GM18520 (cell line): ENCODE measurements at regions not wholly inside any gene's neighbourhood (a gene's known extent, or its start where the extent isn't known, plus 50 kb on each side); places are given as distances from the start of the nearest gene placed in this dataset.

Source experiments
- ATAC-seq: cut with Tn5 transposase; IDR thresholded peaks from one replicate; pipeline ENCODE4 v1.9.1; 2021; ENCODE audit not compliant: unreplicated experiment

DNA sequence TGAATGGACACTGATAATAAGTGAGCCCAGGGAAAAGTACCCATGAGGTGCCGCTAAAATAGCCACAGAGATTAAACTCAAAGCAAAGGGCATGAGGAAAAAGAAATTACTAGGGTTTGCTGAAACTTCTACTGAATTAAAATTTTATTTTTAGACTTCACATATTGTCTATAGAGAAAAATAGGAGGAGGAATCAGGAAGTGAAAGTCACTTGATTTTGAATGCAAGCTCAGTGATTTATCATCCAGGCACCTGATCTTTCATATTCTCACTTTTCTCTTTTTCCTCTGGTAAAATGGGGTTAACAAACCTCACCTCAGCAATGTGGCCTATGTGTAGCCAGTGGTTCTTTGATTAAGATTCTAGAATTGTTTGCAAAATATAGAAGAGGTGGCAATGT lies 479.8 kb downstream of the BCL11B start:
- ATAC-seq: no peak

DNA sequence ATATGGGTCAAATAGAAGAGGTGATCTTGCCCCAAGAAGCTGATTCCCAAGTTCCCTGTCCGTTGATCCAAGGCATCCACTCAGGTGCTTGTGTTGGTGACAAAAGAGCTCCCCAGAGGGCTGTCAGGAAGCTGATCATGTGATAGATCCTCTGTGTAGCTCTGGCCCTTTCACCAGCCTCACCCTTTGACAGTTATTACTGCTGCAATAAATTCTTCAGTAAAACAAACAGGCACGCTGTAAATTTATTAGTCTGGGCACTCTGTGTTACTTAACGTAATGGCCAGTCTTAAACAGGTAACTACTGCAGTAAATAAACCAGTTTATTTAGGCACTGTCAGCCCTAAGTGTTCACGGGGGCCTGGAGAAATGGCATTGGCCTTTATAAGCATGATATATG lies 473.9 kb downstream of the BCL11B start:
- no peak for ATAC-seq

DNA sequence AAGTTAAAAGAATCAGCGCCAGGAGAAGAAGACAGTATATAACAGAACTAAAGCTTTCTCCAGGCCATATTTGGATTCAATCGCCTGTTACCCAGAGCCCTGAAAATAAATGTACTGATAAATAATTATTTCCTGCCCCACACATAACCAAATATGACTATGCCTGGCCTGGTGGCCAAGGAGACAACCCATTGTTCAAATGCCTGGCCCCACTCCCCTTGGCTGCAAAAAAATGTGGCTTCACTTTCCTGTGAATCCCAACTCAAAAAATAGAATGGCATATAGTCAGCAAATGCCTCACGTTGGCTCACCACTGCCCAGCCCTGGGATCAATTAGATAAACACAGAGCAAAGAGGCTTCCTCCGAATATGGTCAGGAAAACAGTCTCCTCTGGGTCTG lies 472.1 kb downstream of the BCL11B start:
- ATAC-seq: no peak

DNA sequence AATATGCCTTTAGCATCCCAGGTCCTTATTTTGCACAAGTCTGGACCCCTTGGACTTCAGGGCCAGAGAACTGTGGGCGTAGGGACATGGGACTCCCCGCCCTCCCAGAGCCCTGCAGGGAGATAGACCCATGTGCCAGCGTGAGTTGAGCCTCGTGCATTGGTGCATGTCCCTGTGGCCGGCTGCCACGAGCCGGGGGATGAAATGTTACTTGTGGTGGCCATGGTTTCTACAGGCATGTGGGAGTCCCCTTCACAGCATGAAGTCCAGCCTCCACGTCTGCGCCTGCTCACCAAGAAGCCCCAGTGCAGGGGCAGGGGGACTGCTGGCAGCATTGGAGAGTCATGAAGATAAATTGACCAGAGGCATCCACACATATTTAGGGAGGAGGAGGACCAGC lies 470.0 kb downstream of the BCL11B start:
- ATAC-seq: no peak

DNA sequence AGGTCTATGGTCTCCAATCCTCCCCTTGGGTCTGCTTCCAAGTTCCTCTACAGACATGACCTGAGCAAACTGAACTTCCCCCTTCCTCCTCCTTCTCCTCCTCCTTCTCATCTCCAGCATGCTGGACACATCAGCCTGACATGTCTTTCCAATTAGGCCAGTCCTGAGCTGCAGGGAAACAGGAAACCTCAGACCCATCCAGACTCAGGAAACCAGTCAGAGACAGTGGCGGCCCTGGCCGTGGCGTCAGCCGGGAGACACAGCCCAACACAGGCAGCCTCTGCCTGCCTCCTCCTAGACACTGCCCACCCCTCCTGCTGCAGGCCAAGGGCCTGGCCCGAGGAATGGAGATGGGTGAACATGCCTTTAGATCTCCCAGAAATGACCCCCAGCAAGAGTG lies 468.8 kb downstream of the BCL11B start:
- ATAC-seq: no peak

DNA sequence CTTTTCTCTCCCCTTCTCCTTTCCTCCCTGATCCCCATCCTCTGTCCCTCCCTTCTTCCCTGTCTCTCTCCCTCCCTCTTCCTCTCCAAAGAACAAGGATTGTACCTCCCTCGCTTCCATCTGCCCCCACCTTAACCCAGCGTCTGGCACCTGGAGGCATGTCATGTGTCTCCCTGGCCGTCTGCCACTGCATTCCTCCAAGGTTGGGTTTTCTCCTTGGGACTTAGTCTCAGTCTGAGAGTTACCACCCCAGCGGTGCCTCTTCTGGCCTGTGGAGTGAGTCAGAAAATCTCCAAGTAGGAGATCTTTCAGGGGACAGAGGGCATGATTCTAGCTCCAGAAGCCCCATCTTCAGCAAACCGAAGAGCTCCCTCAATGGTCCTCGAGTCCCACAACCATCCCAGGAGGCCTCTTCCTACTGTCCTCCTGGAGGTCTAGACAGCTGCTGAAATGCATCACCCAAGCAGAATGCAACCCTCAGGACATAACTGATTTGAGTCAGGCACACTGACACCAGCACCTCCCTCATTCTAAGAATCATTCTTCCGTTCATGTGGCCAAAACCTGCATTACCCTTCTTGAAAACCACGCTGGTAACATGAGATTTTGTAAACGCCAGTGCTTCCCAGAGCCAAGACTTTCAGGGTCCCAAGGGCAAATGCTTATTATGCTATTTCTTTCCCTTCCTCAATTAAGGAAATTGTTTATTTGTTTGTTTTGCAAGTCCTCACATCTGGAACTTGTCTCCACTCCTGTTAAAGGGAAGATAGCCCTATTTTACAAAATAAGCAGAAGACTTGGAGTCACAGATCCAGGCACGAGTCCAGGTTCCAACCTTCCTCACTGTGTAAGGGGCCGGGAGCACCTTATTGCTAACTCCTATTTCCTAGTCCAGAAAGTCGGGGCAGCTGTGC lies 463.2 kb downstream of the BCL11B start:
- ATAC-seq: no peak

DNA sequence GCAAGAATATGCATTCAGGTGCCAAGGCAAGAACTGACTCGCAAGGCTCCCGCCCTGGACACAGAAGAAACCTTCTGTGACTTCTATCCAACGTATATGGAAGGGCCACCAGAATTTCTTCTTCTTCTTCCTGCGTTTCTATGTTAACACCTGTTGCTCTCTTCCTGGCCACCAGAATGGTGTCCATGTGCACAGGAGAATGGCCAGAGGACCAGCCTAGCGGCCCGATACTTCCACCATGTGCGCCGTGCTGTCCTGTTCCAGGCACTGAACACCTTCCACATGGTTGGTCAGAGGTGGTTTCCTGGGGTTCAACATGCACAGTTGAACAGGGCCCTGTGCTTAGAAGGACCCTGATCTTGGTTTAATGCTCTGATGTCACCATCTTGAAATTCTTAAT lies 455.8 kb downstream of the BCL11B start:
- ATAC-seq: no peak

DNA sequence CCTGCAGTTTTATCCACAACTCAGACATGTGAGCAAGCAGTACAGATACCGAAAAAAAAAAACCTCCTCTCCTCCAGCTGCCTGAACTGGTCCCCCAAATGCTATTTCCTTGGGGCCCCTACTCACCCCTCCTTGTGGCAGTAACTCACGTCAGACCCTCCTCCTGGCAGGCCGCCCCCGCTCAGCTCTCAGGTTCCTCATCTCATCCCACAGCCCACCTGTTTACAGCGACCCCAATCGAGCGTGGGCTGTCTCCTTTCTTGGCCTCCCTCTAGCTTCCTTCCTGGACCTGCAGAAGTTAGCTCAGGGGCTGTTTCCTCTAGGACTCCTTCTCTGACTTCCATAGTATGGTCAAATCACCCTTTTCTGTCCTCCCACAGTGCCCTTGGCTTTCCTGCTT lies 455.3 kb downstream of the BCL11B start:
- ATAC-seq: no peak

DNA sequence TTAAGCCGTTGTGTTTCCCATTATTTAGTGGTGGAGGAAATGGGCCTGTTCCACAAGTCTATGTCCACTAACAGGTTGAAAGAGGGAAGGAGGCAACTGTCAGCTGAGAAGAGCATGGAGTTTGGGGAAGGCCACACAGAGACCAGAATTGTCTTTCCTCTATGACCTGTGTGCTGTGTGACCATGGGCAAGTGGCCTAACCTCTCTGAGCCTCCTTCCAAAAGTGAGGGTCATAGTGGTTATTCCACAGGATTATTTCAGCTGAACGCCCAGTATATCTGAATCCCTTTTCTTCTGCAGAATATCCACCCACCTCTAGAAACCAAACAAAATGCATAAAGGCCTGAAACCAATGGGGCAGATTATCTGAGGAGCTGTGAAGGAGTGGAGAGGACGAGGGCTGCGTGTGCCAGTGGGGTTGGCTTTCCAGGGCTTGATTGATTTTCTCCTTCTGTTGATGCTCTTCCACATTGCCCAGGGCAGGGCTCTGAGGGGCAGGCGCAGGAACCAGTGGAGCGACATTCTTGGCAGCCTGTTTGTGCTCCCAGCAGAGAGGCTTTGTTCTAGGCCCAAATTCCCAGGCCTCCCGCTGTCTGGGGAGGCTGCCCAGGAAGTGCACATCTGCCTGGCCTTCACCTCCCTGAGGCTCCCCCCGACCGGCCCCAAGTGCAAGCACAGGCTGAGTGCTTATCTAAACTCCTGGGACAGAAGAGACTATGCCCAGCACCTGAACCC lies 452.7 kb downstream of the BCL11B start:
- ATAC-seq: no peak

DNA sequence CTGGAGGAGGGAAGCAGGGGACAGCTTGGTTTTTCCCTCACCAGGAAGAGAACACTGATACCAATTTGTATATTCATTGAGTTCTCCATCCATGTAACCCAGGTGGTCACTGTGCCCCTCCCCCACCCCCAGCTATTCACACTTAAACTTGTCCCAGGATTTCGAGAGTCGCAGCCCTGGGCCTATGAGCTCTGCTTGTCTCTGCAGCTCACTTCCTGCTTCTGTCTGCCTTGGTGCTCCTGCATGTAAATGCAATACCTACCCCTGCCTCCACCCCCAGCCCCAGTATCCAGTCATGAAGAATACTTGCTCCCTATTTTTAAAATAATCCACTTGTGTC lies 452.2 kb downstream of the BCL11B start:
- no peak for ATAC-seq

DNA sequence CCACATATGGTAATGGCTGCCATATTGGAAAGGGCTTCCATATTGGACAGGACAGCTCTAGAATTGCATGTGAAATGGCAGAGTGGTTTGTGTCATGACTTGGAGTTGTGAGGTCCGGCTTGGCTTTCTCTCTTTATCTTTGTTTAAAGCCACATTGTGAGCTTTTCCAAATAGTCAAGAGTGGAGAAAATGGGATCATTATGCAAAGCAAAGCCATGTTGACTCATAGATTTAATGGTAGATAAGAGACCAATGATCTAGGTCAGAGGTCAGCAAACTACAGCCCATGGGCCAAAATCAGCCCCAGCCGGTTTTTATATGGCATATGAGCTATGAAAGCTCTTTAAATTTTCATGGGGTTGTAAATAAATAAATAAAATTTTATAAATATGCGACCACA lies 449.1 kb downstream of the BCL11B start:
- ATAC-seq: no peak

DNA sequence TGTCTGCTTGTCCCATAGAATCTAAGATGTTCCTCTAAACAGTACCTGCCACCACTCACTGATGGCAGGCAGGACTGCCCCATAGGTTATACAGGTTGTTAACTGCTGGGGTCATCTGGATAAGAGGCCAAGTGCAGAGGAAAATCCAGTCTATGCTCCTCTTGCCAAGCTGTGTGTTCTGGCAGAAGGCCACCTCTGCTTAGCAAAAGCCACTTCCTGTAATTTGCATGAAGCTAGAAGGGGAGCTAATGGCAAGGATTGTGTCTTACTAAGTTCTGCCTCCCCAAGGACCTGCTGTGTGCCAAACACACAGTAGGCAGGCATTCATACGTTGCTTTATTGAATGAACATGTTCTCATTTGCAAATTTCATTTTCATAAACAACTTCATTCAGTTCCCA lies 445.4 kb downstream of the BCL11B start:
- ATAC-seq: no peak

DNA sequence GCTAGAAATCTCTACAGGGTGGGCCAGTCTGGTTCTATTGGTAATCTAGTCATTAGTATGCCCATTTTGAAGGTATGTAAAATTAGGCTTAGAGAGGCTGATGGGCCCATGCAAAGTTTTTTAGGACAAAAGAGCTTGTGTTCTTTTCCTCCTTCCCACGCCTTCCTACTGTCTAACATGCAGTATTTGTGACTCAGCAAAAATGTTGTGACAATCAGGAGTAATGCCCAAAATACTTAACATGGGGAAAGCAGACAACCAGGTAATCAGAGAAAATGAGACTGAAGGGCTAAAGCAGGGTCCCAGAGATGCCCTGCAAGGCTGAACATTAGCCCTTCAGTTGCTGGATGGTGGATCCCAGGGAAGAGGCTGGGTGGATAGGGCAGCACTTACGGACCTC lies 437.9 kb downstream of the BCL11B start:
- ATAC-seq: no peak

DNA sequence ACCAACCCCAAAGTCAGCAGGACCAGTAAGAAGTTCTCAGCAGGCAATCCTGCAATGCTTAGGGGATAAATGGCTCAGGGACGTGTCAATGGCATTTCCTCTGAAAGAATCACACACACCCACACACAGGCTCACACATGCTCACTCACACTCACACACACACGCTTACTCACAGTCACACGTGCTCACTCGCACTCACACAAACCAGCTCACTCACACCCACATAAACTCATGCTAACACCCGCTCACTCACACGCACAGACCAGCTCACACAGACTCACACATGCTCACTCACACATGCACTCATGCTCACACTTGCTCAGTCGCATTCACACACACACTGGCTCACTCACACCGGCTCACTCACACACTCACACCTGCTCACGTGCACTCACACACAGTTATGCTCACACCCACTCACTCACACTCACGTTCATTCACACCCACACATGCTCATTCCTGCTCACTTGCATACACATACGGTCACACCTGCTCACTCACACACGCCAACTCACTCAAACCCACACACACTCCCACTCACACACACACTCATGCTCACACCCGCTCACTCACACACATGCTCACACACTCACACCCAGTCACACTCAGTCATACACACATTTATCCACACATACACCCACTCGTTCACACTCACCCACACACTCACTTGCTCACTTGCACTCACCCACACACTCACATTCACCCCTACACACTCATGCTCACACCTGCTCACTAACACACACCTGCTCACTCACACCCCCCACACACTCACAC lies 436.8 kb downstream of the BCL11B start:
- ATAC-seq: no peak

DNA sequence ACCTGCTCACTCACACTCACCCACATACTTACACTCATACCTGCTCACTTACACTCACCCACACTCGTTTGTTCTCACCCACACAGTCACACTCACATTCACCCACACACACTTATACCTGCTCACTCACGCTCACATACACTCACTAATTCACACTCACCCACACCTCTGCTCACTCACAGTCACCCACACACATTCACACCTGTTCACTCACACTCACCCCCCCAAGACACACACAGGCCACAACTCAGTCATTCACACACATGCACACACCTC lies 436.2 kb downstream of the BCL11B start:
- ATAC-seq: no peak

DNA sequence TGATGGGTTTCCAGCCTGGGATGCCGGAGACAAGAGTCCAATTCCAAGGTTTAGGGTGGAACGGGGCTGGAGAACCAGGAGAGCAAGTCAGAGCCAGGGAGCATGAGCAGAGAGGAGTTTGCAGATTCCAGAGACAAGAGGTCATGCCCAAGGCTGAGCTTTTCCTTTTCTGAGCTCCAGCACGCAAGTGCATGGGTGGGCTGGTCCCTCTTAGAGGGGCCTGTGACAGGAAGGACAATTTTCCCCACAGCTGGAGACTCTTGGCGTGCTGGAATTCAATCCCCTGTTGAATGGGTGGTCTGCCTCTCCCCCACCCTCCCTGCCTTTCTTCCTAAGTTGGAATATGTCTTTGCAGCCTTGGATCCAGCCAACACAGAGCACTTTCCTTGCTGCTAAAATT lies 431.9 kb downstream of the BCL11B start:
- ATAC-seq: no peak

DNA sequence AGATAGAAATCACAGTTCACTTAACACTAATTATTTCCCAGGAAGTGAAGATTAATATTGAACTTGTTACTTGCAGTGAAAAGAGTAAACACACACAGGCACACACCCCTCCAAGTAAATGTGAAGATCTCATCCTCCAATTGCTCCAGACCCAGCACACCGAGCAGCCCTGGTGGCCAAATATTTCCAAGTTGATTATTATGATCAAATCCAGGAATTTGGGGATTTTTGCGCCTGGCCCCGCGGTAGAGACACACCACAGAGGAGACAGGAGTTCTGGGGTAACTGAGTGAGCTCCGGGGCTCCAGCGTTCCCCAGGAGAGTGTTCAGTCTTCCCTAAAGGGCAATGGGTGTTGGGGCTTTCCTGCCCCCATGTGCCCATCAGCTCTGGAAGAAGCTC lies 431.5 kb downstream of the BCL11B start:
- no peak for ATAC-seq

DNA sequence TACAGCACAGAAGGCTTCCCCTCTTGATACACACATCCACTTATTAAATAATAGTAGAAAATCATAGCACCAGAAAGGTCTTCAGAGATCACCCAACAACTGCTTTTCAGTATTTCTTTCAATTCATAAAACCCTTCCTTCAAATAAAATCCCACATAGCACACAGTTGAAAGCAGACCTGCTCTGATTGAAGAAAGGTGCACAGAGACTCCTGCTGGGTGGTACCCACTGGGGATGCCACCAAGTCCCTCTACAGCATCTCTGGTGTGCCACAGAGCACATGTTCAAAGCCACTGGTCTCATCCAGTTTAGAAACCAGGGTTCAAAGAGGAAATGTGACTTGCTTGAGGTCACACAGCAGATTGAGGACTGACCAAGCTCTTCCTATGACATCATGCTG lies 427.5 kb downstream of the BCL11B start:
- ATAC-seq: no peak

DNA sequence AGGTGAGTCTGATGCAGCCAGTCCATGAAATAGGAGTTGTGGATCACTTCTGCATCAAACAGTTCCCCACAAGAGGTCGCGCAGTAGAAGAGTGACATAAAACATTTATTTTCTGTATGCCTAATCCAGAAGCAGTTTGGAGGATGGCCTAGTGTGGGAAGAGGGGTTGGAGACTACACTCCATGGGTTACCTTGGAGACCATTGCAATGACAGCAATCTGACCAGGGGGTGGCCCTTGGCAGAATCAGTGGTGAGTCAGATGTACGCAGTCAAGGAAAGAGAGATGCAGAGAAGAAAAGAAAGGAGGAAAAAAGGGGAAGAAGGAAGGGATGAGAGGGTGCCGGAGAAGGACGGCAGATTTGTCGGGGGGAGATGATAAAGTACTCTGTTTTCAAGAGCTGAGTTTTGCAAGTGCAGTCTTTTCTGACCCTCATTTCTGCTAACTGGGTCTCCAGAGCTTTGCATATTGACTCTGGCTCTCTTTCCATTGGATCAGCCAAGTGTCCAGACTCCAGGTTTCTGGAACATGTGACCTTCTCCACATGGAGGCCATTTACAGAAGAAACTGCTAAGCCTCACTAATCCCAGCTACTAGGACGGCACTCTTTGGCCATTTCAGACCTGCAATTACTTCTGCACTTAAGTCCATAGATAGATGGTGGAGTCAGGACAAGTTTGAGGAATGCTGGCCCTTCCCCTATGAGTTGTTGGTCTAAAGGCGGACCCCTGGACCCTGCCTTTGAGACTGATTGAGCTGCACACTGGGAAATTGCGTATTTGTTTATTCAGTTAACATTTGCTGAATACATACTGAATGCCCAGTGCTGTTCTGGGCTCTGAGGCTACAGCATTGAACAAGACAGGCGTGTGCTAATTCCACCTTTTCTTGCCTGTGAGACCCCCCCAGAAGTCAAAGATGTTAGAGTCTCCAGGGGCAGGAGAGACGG lies 424.2 kb downstream of the BCL11B start:
- ATAC-seq: no peak

DNA sequence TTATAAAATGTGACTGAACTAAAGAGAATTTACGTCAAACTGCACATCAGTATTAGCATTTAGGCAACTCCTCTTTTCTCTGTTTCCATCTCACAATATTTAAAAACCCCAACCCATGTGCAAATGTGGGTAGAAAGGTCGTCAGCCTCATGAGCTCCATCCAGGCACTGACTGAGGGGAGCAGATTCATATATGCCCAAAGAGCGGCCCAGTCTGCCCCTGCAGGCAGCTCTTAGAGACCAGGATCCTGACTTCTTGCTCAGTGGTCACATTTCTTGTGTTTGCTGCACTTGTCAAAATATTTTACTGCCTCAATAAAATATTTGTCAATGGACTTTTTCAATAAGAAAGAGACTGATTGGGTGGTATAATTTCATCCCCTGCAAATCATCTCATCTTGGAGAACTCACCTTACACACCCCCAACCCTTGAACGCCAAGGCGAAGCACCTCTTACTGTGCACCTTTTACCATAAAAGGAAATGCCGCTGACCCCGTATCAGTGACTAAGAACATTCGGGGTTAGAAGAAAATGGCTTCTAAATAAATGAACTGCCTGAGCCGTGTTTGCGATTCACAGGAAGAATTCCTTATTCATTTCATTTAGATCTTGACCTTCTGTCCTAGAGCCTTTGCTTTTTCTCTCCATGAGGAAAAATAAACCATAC lies 418.8 kb downstream of the BCL11B start:
- ATAC-seq: no peak
